K562 (cell line): ENCODE measurements at regions not wholly inside any gene's neighbourhood (a gene's known extent, or its start where the extent isn't known, plus 50 kb on each side); places are given as distances from the start of the nearest gene placed in this dataset.

Experiments
- ATAC-seq: fragments of 200-7000 bp; cut with Tn5 transposase; 3 replicates; pipeline ENCODE4 v1.9.1; 2020; ENCODE audit warnings: moderate library complexity
- BruUV-seq: library from RNA; stranded (reverse); fragments of 400-500 nt; replicated peaks from 2 replicates; lab custom pipeline; 2021; lab: Mats Ljungman, UMichigan
- CTCF ChIA-PET: fragments of 300-600 bp; formaldehyde crosslinking; extraction: SDS; loops from one replicate; lab custom pipeline; 2021; ENCODE audit warnings: low intra/inter-chr PET ratio; lab: Yijun Ruan, JAX
- POLR2A ChIA-PET: fragments of 300-600, 350-650 bp; sonication (Branson Sonifier 250); formaldehyde crosslinking; extraction: SDS; loops from one replicate; lab custom pipeline; 2021; ENCODE audit warnings: antibody characterized with exemption, inconsistent platforms; lab: Yijun Ruan, JAX
- DNase-seq, 4 experiments: peaks; one replicate each; pipeline versions ENCODE4 v3.0.0 to v3.0.0-alpha.2; 2011 to 2018; ENCODE audit warnings: low spot score in 3 of 4, mixed read lengths in 3 of 4; ENCODE audit errors: extremely low read depth in 1 of 4
- FAIRE-seq: peaks from 2 replicates; lab custom pipeline; 2011; peaks lifted over from hg19 to GRCh38; lab: Jason Lieb, UNC
- H2AFZ ChIP-seq: 2 replicates; pipeline ENCODE4 v1.6.0; 2011; ENCODE audit warnings: low read depth, low read length, control low read depth, inconsistent platforms
- H3K27ac ChIP-seq: fragments of 200-600 bp; 3 replicates; pipeline ENCODE4 v1.8.0; 2011; ENCODE audit warnings: low read depth, mild to moderate bottlenecking, control low read depth, inconsistent platforms, low read length, moderate library complexity, mixed read lengths; ENCODE audit errors: extremely low read depth
- H3K27me3 ChIP-seq, 2 experiments: fragments of 300-600 bp in 1 of 2; 2 replicates in 1 of 2; 3 replicates in 1 of 2; pipeline versions ENCODE4 v1.6.0 to v1.8.0; 2011; ENCODE audit warnings: inconsistent platforms in 2 of 2, low read length in 2 of 2, mild to moderate bottlenecking in 1 of 2, mixed read lengths in 1 of 2, moderate library complexity in 1 of 2; ENCODE audit not compliant: control insufficient read depth in 2 of 2, insufficient read depth in 2 of 2
- H3K36me3 ChIP-seq: fragments of 300-600 bp; 3 replicates; pipeline ENCODE4 v1.8.0; 2011; ENCODE audit warnings: mild to moderate bottlenecking, low read length, inconsistent platforms; ENCODE audit not compliant: control insufficient read depth, insufficient read depth
- H3K4me1 ChIP-seq, 2 experiments: fragments of 200-600 bp in 1 of 2; replicated peaks in 1 of 2; 2 replicates in 1 of 2; 3 replicates in 1 of 2; pipeline versions ENCODE4 v1.5.1 to v1.8.0; 2011; ENCODE audit warnings: inconsistent platforms in 2 of 2, low read length in 2 of 2, mild to moderate bottlenecking in 1 of 2, mixed read lengths in 1 of 2, moderate library complexity in 1 of 2; ENCODE audit not compliant: control insufficient read depth in 2 of 2, insufficient read depth in 2 of 2
- H3K4me2 ChIP-seq: 2 replicates; pipeline ENCODE4 v1.6.1; 2011; ENCODE audit warnings: low read length, control low read depth, inconsistent platforms, mixed read lengths; ENCODE audit not compliant: insufficient read depth
- H3K4me3 ChIP-seq: fragments of 200-600 bp; sonication (generic), shearing (Covaris generic); 2 replicates; pipeline ENCODE4 v1.5.1; 2016; ENCODE audit warnings: control low read depth, inconsistent platforms
- H3K79me2 ChIP-seq: fragments of 200-600 bp; 3 replicates; pipeline ENCODE4 v1.8.0; 2011; ENCODE audit warnings: low read length, inconsistent platforms; ENCODE audit not compliant: control insufficient read depth, insufficient read depth
- H3K9ac ChIP-seq, 2 experiments: 2 replicates each; pipeline versions ENCODE4 v1.6.0 to v1.6.1; 2011; ENCODE audit warnings: low read depth in 2 of 2, low read length in 2 of 2, control low read depth in 1 of 2, inconsistent platforms in 1 of 2, mild to moderate bottlenecking in 1 of 2, mixed read lengths in 1 of 2; ENCODE audit not compliant: insufficient read depth in 1 of 2
- H3K9me1 ChIP-seq: one replicate; pipeline ENCODE4 v1.6.0; 2011; ENCODE audit warnings: inconsistent platforms, mild to moderate bottlenecking, low read length, moderate library complexity; ENCODE audit not compliant: control insufficient read depth, insufficient read depth
- H3K9me3 ChIP-seq: replicated peaks from 2 replicates; pipeline ENCODE4 v1.5.1; 2011; ENCODE audit warnings: low read depth, low read length, inconsistent platforms; ENCODE audit not compliant: control insufficient read depth, insufficient read depth
- H4K20me1 ChIP-seq: replicated peaks from 2 replicates; pipeline ENCODE4 v1.6.1; 2011; ENCODE audit warnings: low read length, inconsistent platforms, mixed read lengths; ENCODE audit not compliant: control insufficient read depth, insufficient read depth
- ARNT ChIP-seq, 2 experiments: fragments of 450-650 bp; IDR thresholded peaks; 2 replicates each; pipeline ENCODE4 v1.6.1; 2016; ENCODE audit warnings: mild to moderate bottlenecking in 1 of 2
- ERF ChIP-seq: fragments of 450-650 bp; formaldehyde crosslinking; IDR thresholded peaks from 2 replicates; pipeline ENCODE4 v1.4.0; 2020; ENCODE audit warnings: mild to moderate bottlenecking, mixed read lengths
- GTF2F1 ChIP-seq: IDR thresholded peaks from 2 replicates; pipeline ENCODE4 v1.6.1; 2011; ENCODE audit warnings: low read depth, low read length, improper control_type of control experiment
- MEF2D ChIP-seq: conservative IDR thresholded peaks from 2 replicates; pipeline ENCODE4 v1.6.1; 2016; ENCODE audit warnings: low read depth, missing genetic modification characterization, missing compliant biosample characterization
- MTF1 ChIP-seq: fragments of 250-450 bp; sonication (Bioruptor Pico); IDR thresholded peaks from 2 replicates; pipeline ENCODE4 v1.9.0; 2021; ENCODE audit warnings: moderate library complexity, mild to moderate bottlenecking, inconsistent platforms, borderline replicate concordance
- NCOA4 ChIP-seq: fragments of 450-650 bp; IDR thresholded peaks from 2 replicates; pipeline ENCODE4 v1.6.1; 2018; ENCODE audit warnings: mild to moderate bottlenecking; ENCODE audit not compliant: partially characterized antibody
- NCOA6 ChIP-seq: fragments of 450-650 bp; IDR thresholded peaks from 2 replicates; pipeline ENCODE4 v1.6.1; 2017; ENCODE audit warnings: mild to moderate bottlenecking
- PATZ1 ChIP-seq: fragments of 250-450 bp; sonication (Bioruptor Pico); IDR thresholded peaks from 2 replicates; pipeline ENCODE4 v1.5.0; 2020; ENCODE audit warnings: mild to moderate bottlenecking, borderline replicate concordance
- PTBP1 ChIP-seq: fragments of 200-400 bp; formaldehyde crosslinking; IDR thresholded peaks from 2 replicates; pipeline ENCODE4 v1.6.1; 2017; ENCODE audit warnings: low read depth, low read length
- ZNF655 ChIP-seq: fragments of 250-450 bp; sonication (Bioruptor Pico); IDR thresholded peaks from 2 replicates; pipeline ENCODE4 v1.5.0; 2021
- ZNF740 ChIP-seq, 3 experiments: fragments of 200-800 bp in 1 of 3; sonication (Bioruptor generic) in 1 of 3; sonication (generic) in 1 of 3; formaldehyde crosslinking in 1 of 3; IDR thresholded peaks; 2 replicates each; pipeline versions ENCODE4 v1.6.1 to v1.8.0; 2016 to 2022; ENCODE audit warnings: mild to moderate bottlenecking in 2 of 3, missing compliant biosample characterization in 2 of 3, missing genetic modification characterization in 2 of 3, missing genetic modification reagents in 1 of 3
- WGBS: fragments of 100-300 bp; shearing (Covaris generic); methylation state at CpG from one replicate; pipeline ENCODE4 v1.1.6; 2016; ENCODE audit warnings: low coverage, mixed read lengths; ENCODE audit not compliant: insufficient coverage; ENCODE audit errors: missing lambda C conversion rate; 5-methylcytosine and 5-hydroxymethylcytosine counted together
- in situ Hi-C: fragments of 300-500 bp; cut with MboI; formaldehyde crosslinking; loops from 4 replicates; pipeline ENCODE4 v1.15.0; 2018; ENCODE audit warnings: inconsistent platforms, mixed read lengths
- intact Hi-C: fragments of 100-400 bp; cut with micrococcal nuclease; formaldehyde crosslinking; loops from 2 replicates; pipeline ENCODE4 v1.14.2; 2022
- TF ChIP-seq, protein P1 (sequence below): fragments of 450-650 bp; IDR thresholded peaks from 2 replicates; pipeline ENCODE4 v1.6.1; 2014; ENCODE audit warnings: low read depth, mild to moderate bottlenecking, moderate library complexity, borderline replicate concordance
- TF ChIP-seq, protein P2 (sequence below): fragments of 450-650 bp; IDR thresholded peaks from 2 replicates; pipeline ENCODE4 v1.6.1; 2016; ENCODE audit warnings: mild to moderate bottlenecking

GRCh38 chr12:127857661-127858060, 409.3 kb upstream of the TMEM132C start (continued):
- TF ChIP-seq ZNF655: no peak
- no peak for TF ChIP-seq MEF2D (tag)

- Histone ChIP-seq H3K9me1 (no peaks in the 10 kb centered on the region), H3K36me3 (no peaks in the 10 kb centered on the region), H2AFZ (no peak overlapping the region), H3K27me3 (no peaks in the 10 kb centered on the region), H3K27ac (no peak overlapping the region), H3K4me1 (no peaks in the 10 kb centered on the region), H4K20me1 (no peaks in the 10 kb centered on the region), H3K4me3 (no peak overlapping the region), H3K9me3 (no peaks in the 10 kb centered on the region), H3K9ac (no peak overlapping the region), H3K4me2 (no peak overlapping the region), H3K79me2 (no peaks in the 10 kb centered on the region)
- no TSS peak for BruUV-seq
- 0% methylated on average over 6 of the region's 6 CpGs for WGBS
- intact Hi-C loops: no loop called here
- ChIA-PET POLR2A (no interaction called here), CTCF (no interaction called here)
- no peak for FAIRE-seq
- in situ Hi-C loops: no loop called here
- DNase-seq: no peak
- ATAC-seq: no peak
- TF ChIP-seq, protein P1, sequence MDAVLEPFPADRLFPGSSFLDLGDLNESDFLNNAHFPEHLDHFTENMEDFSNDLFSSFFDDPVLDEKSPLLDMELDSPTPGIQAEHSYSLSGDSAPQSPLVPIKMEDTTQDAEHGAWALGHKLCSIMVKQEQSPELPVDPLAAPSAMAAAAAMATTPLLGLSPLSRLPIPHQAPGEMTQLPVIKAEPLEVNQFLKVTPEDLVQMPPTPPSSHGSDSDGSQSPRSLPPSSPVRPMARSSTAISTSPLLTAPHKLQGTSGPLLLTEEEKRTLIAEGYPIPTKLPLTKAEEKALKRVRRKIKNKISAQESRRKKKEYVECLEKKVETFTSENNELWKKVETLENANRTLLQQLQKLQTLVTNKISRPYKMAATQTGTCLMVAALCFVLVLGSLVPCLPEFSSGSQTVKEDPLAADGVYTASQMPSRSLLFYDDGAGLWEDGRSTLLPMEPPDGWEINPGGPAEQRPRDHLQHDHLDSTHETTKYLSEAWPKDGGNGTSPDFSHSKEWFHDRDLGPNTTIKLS: no peak
- TF ChIP-seq ARNT (IDR thresholded peaks at IDR 0.05) (no peak), ERF (CRISPR knock-in tag) (no peak), NCOA4 (no peak), PATZ1 (CRISPR knock-in tag) (no peak), MTF1 (CRISPR knock-in tag) (no peak), GTF2F1 (no peak), ZNF740 (CRISPR knock-in tag; IDR thresholded peaks at IDR 0.05) (no peak), ZNF740 (tag; IDR thresholded peaks at IDR 0.05) (no peak), NCOA6 (no peak), PTBP1 (no peak)
- TF ChIP-seq, protein P2, sequence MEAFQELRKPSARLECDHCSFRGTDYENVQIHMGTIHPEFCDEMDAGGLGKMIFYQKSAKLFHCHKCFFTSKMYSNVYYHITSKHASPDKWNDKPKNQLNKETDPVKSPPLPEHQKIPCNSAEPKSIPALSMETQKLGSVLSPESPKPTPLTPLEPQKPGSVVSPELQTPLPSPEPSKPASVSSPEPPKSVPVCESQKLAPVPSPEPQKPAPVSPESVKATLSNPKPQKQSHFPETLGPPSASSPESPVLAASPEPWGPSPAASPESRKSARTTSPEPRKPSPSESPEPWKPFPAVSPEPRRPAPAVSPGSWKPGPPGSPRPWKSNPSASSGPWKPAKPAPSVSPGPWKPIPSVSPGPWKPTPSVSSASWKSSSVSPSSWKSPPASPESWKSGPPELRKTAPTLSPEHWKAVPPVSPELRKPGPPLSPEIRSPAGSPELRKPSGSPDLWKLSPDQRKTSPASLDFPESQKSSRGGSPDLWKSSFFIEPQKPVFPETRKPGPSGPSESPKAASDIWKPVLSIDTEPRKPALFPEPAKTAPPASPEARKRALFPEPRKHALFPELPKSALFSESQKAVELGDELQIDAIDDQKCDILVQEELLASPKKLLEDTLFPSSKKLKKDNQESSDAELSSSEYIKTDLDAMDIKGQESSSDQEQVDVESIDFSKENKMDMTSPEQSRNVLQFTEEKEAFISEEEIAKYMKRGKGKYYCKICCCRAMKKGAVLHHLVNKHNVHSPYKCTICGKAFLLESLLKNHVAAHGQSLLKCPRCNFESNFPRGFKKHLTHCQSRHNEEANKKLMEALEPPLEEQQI: no peak
Observed at GRCh38 chr12:127860536-127860935, 406.4 kb upstream of the TMEM132C start.
